Endothelial cell of umbilical vein (primary cell): ENCODE measurements at regions not wholly inside any gene's neighbourhood (a gene's known extent, or its start where the extent isn't known, plus 50 kb on each side); places are given as distances from the start of the nearest gene placed in this dataset.

Experiments used
- CTCF ChIP-seq, 2 donors: IDR thresholded peaks; 1 replicate in 1 of 2; 2 replicates in 1 of 2; pipeline ENCODE4 v1.5.1; 2011; ENCODE audit warnings: low read length in 2 of 2, mild to moderate bottlenecking in 2 of 2, moderate library complexity in 2 of 2, control low read depth in 1 of 2, inconsistent platforms in 1 of 2, low read depth in 1 of 2; ENCODE audit not compliant: insufficient read depth in 1 of 2; ENCODE audit errors: extremely low read depth in 1 of 2
- EZH2 ChIP-seq: IDR thresholded peaks from 2 replicates; pipeline ENCODE4 v1.6.1; 2012; ENCODE audit warnings: borderline replicate concordance, low read depth, mild to moderate bottlenecking, moderate library complexity, low read length, inconsistent platforms; ENCODE audit not compliant: severe bottlenecking
- GATA2 ChIP-seq: IDR thresholded peaks from 2 replicates; pipeline ENCODE4 v1.7.0; 2011; ENCODE audit warnings: low read depth, mild to moderate bottlenecking, moderate library complexity, mixed read lengths, low read length; ENCODE audit not compliant: insufficient read length, insufficient read depth
- MAX ChIP-seq: IDR thresholded peaks from 2 replicates; pipeline ENCODE4 v1.6.1; 2011; ENCODE audit not compliant: insufficient read depth, insufficient read length
- MYC ChIP-seq: IDR thresholded peaks from one replicate; pipeline ENCODE4 v1.6.1; 2011; ENCODE audit warnings: mild to moderate bottlenecking, low read depth, low read length
- POLR2A ChIP-seq: IDR thresholded peaks from 2 replicates; pipeline ENCODE4 v1.6.1; 2012; ENCODE audit warnings: low read depth, mild to moderate bottlenecking, control low read depth, low read length
- POLR2AphosphoS5 ChIP-seq: IDR thresholded peaks from 2 replicates; pipeline ENCODE4 v1.6.1; 2012; ENCODE audit warnings: low read depth, mild to moderate bottlenecking, control low read depth, low read length, moderate library complexity; ENCODE audit not compliant: insufficient read depth

- TF ChIP-seq EZH2 (no peak), POLR2A (no peak), CTCF (IDR thresholded peaks at IDR 0.05; ENCODE audit: extremely low read depth in 1 of 2, insufficient read depth in 1 of 2, low read depth in 1 of 2, low read length in 2 of 2) (no peak), POLR2AphosphoS5 (no peak), GATA2 (no peak), MAX (no peak), MYC (no peak)
Observed at GRCh38 chr4:8928074-8928473, 56.4 kb upstream of the HMX1 start.
